HG03066 (cell line): ENCODE measurements at regions not wholly inside any gene's neighbourhood (a gene's known extent, or its start where the extent isn't known, plus 50 kb on each side); places are given as distances from the start of the nearest gene placed in this dataset.

Source experiments
- ATAC-seq: cut with Tn5 transposase; IDR thresholded peaks from one replicate; pipeline ENCODE4 v1.9.1; 2021; ENCODE audit warnings: low read depth; ENCODE audit not compliant: unreplicated experiment

GRCh38 chr20:60485012-60485760, 527.0 kb downstream of the CDH26 start:
- ATAC-seq, result no peak

- ATAC-seq, result no peak
Measured at GRCh38 chr20:60486315-60486714, 528.1 kb downstream of the CDH26 start.

- ATAC-seq, result no peak
Measured at GRCh38 chr20:60486937-60487336, 528.7 kb downstream of the CDH26 start.

- ATAC-seq, result no peak
Measured at GRCh38 chr20:60490217-60491050, 532.2 kb downstream of the CDH26 start.

DNA sequence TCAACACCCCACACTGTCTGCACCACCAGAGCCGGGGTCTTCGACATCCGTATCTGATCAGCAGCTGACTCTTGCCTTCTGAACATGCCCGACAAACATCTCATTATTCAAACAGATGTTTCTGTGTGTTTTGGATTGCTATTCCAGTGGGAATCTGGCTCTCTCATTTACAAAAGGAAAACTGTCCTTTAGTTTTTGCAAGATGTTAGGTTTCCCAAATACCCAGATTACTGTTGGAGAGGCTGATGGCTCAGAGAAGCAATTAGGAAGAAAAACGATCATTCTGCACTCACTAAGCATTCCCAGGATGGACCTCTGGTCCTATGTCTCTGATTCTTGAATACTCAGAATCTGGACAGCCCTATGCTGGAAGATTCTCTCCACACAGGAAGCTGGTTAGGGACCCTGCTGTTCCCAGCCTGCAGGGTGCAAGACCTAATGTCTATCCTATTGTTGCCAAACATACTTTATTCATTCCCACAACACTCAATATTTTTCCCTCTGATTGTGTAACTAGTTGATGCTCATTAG, 532.9 kb downstream of the CDH26 start:
- ATAC-seq, result no peak

DNA sequence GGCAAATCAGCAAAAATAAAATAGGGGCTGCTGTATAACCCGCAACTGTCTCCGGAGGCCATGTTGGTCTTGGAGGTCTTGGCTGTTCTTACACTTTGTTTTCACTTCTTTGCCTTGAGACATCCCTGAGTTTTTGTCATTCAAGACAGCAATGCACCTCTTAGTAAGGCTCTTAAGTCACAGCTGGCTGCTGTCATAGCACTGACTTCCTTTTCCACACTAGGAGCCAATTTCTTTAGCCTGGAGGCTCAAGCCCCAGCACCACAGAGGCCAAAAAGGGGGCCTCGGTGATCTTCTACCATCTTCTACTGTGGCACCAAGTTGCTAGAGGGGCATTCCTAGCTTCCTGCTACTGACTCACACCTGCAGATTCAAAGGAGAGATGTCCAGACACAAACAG, 536.3 kb downstream of the CDH26 start:
- ATAC-seq, result no peak

DNA sequence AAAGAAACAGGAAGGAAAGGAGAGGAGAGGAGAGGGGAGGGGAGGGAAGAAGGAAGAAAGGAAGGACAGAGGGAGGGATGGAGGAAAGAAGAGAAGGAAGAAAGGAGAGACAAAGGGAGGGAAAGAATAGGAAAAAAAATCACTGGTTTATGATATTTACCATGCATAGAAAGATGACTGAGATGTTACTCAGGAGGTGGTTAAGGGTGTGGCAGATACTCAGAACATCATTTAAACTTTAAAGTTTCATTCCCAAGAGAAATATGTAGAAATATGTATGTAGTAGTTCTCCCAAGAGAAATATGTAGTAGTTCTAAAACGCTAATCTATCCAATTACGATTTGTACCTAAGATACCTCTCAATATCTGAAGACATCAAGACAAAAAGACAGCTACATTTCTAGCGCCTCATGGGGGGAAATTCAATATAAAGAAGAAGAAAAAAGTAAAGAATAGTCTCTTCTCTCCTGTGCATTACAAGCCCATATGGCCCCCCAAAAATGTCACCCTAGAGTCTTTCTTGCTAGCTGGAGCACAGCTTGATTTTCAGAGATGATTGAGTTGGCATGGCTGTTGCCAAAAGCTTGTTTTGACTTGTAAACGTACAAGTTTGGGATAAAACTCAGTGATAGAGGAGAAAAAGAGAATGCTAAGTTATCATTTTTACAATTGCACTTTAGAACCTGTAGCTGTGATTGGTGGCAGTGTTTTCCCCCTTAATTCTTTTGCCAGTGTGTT, 539.2 kb downstream of the CDH26 start:
- ATAC-seq, result no peak

DNA sequence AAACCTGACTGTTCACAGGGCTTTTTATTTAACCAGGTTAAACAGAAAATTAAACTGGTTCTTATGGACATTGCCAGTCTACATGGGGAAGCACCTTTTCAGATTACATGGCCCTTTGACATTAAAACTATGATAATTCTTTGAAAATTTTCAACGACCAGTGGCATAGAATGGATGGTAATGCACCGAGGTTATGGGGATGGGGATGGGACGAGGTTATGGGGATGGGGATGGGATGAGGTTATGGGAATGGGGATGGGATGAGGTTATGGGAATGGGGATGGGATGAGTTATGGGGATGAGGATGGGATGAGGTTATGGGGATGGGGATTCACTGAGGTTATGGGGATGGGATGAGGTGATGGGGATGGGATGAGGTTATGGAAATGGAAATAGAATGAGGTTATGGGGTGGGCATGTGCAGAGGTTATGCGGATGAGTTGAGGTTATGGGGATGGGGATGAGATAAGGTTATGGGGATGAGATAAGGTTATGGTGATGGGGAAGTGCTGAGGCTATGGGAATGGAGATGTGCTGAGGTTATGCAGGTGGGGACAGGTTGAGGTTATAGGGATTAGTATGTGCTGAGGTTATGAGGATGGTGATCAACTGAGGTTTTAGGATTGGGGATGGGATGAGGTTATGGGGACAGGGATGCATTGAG, 541.9 kb downstream of the CDH26 start:
- ATAC-seq, result no peak

DNA sequence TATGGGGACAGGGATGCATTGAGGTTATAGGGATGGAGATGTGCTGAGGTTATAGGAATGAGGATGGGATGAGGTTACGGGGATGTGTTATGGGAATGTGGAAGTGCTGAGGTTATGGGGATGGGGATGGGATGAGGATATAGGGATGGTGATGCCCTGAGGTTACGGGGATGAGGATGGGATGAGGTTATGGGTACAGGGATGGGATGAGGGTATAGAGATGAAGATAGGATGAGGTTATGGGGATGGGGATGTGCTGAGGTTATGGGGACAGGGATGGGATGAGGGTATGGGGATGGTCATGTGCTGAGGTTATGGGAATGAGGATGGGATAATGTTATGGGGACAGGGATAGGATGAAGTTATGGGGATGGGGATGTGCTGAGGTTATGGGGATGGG, 542.8 kb downstream of the CDH26 start:
- no peak for ATAC-seq

GRCh38 chr20:60502881-60503280, 544.7 kb downstream of the CDH26 start:
- no peak for ATAC-seq

- no peak for ATAC-seq
Measured at GRCh38 chr20:60505423-60505822, 547.2 kb downstream of the CDH26 start.

DNA sequence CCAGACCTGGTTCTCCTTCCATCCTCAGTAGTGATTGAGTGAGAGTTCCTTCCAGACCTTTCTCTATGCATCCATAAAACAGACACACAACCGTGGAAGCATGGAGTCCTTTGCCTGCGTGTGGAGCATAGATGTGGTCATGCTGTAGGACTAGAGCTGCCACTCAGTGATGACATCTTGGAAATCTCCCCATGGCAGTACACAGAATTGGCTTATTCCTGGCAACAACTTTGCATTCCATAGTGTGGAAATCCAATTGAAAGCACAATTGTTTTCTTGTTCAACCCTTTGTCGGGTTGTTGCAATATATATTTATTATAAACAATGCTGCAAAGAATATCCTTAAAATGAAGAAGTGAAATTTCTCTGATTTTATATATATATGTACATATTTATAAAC, 547.8 kb downstream of the CDH26 start:
- no peak for ATAC-seq

DNA sequence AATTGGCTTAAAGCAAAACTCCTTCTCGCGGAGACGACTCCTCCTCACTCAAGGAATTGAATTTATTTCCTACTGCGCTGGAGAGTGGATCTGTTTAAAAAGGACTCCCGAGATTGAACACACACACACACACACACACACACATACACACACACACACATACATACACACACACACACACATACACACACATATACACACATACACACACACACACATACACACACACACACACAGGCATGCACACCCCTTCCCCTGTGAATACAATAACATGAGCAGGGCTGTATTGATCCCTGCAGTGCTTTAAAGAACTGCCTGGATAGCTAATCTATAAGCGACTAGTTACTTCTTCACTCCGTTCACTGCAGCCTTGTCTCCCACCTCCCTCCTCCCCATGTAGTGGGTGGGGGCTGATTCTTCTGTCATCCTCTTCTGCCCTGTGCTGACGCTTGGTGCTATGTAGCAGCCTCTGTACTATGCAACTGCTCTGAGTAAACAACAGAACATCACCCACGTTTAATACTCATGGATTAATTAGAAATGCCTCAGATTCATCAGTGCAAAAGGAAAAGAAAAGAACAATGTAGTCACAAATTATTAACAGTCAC, 549.0 kb downstream of the CDH26 start:
- no peak for ATAC-seq

DNA sequence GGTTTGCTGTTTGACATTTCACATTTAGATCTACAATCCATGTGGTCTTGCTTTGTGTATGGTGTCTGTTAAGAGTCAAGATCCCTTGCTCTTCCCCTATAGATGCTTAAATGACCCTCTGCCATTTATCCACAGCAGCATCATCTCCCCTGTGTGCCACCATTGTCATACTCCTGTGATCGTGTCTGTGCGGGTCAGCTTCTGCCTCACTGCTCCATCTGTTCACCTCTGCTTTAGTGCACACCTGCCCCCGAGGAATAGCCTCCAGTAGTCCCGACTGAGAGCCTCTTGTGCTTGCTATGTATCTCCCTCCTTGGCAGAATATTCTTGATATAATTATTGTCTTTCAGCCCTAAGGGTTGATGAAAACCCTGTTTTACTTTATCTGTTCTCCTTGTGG, 551.2 kb downstream of the CDH26 start:
- ATAC-seq, result no peak

- ATAC-seq, result no peak
Measured at GRCh38 chr20:60510356-60510755, 552.1 kb downstream of the CDH26 start.

GRCh38 chr20:60512443-60512842, 554.2 kb downstream of the CDH26 start:
- no peak for ATAC-seq

DNA sequence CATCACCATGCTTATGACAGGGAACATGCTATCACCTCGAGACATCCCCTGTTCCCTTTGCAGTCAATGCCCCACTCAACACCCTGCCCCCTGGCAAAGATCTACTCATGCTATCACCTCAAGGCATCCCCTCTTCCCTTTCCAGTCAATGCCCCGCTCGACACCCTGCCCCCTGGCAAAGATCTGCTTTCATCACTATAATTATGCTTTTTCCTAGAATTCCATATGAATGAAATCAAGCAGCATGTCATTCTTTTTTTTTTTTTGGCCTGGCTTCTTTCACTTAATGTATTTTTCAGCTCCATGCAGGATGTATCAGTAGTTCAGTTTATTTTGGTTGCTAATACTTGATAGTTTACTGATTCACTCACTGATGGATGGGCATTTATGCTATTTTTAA, 554.9 kb downstream of the CDH26 start:
- no peak for ATAC-seq

- no peak for ATAC-seq
Measured at GRCh38 chr20:60516442-60516841, 558.2 kb downstream of the CDH26 start.

- ATAC-seq, result no peak
Measured at GRCh38 chr20:60518022-60518421, 559.8 kb downstream of the CDH26 start.

- ATAC-seq, result no peak
Measured at GRCh38 chr20:60525397-60525796, 567.2 kb downstream of the CDH26 start.
